Fibroblast of villous mesenchyme (primary cell): ENCODE measurements at regions not wholly inside any gene's neighbourhood (a gene's known extent, or its start where the extent isn't known, plus 50 kb on each side); places are given as distances from the start of the nearest gene placed in this dataset.

Experiments used
- DNase-seq: peaks from one replicate; pipeline ENCODE4 v3.0.0-alpha.2; 2010; ENCODE audit warnings: low read depth
- H3K4me3 ChIP-seq: 2 replicates; pipeline ENCODE4 v1.5.1; 2011; ENCODE audit warnings: low read depth, mild to moderate bottlenecking, low read length
- CTCF ChIP-seq: IDR thresholded peaks from 2 replicates; pipeline ENCODE4 v1.5.1; 2012; ENCODE audit warnings: low read depth, mild to moderate bottlenecking, low read length; ENCODE audit not compliant: insufficient read depth

GRCh38 chr2:67982956-67983355 is 79.8 kb downstream of the C1D start:
- DNase-seq, result no peak
- no peak overlapping the region for H3K4me3 ChIP-seq

GRCh38 chr2:67984600-67984999 is 78.2 kb downstream of the C1D start:
- H3K4me3 ChIP-seq, result no peak overlapping the region
- no peak for DNase-seq
- no peak for TF ChIP-seq CTCF

More at GRCh38 chr2:67982956-67983355, 79.8 kb downstream of the C1D start:
- TF ChIP-seq CTCF, result no peak

GRCh38 chr2:67985586-67985985 is 77.2 kb downstream of the C1D start:
- H3K4me3 ChIP-seq, result no peak overlapping the region
- DNase-seq, result no peak
- no peak for TF ChIP-seq CTCF

GRCh38 chr2:67986258-67986657 is 76.5 kb downstream of the C1D start:
- no peak for DNase-seq
- H3K4me3 ChIP-seq, result no peak overlapping the region
- no peak for TF ChIP-seq CTCF
